Loucy (cell line): ENCODE measurements at regions not wholly inside any gene's neighbourhood (a gene's known extent, or its start where the extent isn't known, plus 50 kb on each side); places are given as distances from the start of the nearest gene placed in this dataset.

Experiments used
- EZH2phosphoT487 ChIP-seq: fragments of 200-600 bp; IDR thresholded peaks from 2 replicates; pipeline ENCODE4 v1.6.1; 2018; ENCODE audit warnings: antibody characterized with exemption, mild to moderate bottlenecking, moderate library complexity, borderline replicate concordance
- TF ChIP-seq, protein P1 (sequence below): fragments of 200-600 bp; sonication (generic); conservative IDR thresholded peaks from 2 replicates; pipeline ENCODE4 v1.5.1; 2014; ENCODE audit warnings: mild to moderate bottlenecking, antibody characterized with exemption, low read length

DNA sequence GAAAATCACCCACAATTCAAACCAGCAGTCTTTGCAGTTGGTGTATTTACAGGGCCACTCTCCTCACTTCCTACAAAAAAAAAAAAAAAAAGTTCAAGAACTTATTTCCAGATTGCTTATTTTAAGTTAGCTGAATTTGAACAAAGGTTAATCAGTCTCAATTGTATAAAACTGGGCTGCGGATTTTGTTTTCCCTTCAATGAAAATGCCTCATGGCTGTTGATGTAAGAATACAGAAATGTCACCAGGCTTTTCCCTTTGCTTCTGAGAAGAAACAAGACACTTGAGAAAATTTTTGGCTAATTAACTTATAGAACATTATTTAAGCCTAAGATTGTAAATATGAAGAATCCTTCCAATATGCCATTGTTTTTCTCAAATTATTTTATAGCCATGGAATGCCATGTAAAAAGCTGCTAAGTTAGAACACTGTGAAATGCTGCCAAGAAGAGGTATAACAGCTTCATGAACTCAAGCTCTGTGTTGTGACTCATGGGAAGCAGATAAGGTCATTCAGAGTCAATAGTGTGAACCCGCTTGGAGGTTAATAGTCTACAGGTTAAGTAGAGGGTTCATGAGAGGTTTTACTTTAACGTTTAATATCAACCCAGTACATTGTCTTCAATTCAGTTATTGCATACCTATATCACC, 84.3 kb upstream of the ABI3BP start:
- TF ChIP-seq, protein P1, sequence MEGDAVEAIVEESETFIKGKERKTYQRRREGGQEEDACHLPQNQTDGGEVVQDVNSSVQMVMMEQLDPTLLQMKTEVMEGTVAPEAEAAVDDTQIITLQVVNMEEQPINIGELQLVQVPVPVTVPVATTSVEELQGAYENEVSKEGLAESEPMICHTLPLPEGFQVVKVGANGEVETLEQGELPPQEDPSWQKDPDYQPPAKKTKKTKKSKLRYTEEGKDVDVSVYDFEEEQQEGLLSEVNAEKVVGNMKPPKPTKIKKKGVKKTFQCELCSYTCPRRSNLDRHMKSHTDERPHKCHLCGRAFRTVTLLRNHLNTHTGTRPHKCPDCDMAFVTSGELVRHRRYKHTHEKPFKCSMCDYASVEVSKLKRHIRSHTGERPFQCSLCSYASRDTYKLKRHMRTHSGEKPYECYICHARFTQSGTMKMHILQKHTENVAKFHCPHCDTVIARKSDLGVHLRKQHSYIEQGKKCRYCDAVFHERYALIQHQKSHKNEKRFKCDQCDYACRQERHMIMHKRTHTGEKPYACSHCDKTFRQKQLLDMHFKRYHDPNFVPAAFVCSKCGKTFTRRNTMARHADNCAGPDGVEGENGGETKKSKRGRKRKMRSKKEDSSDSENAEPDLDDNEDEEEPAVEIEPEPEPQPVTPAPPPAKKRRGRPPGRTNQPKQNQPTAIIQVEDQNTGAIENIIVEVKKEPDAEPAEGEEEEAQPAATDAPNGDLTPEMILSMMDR: no peak
- TF ChIP-seq EZH2phosphoT487: no peak
